HG02943 (cell line): ENCODE measurements at regions not wholly inside any gene's neighbourhood (a gene's known extent, or its start where the extent isn't known, plus 50 kb on each side); places are given as distances from the start of the nearest gene placed in this dataset.
A peak's percentile ranks its signal among the peaks of the same experiment; 100 is the strongest.

Source experiments
- ATAC-seq: cut with Tn5 transposase; IDR thresholded peaks from one replicate; pipeline ENCODE4 v1.9.1; 2021; ENCODE audit warnings: mild to moderate bottlenecking, low read depth, moderate library complexity; ENCODE audit not compliant: unreplicated experiment

GRCh38 chr18:55095584-55095983 is 136.3 kb upstream of the CCDC68 start:
- ATAC-seq, result no peak

DNA sequence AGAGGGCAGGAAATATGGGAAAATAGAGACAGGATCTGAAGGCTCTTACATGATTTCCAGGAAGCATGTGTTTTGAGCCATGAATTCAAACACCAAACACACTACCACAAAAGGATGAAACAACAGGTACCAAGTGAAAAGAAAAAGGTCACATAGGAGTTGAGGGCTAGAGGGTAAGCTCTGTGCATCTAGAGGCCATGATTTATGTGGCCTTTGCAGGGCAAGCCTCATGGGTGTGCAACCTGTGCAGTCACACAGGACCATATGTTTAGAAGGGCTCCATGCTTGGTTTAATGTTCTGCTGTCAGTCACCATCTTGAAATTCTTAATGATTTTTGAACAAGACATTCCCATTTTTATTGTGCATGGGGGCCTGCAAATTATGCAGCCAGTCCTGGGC is 134.5 kb upstream of the CCDC68 start:
- no peak for ATAC-seq

- no peak for ATAC-seq
These were observed 134.0 kb upstream of the CCDC68 start for GRCh38 chr18:55093295-55093694.

DNA sequence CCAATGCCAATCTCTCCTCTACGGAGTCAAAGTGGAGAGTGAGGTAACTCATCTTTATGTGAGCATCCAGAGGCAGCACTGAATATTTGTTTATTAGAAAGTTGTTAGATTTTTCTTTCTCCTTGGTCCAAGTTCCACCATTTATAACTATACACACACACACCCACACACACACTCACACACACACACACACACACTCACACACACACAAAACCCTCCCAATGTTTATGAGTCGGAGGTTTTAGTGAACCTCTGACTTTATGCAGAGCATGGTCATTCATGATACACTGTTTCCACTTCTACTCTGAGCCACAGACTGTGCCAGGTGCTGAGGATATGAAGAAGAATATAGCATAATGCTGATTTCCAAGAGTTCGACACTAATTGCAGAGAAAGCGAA is 132.9 kb upstream of the CCDC68 start:
- ATAC-seq, result no peak

- no peak for ATAC-seq
These were observed 131.4 kb upstream of the CCDC68 start for GRCh38 chr18:55090564-55091188.

DNA sequence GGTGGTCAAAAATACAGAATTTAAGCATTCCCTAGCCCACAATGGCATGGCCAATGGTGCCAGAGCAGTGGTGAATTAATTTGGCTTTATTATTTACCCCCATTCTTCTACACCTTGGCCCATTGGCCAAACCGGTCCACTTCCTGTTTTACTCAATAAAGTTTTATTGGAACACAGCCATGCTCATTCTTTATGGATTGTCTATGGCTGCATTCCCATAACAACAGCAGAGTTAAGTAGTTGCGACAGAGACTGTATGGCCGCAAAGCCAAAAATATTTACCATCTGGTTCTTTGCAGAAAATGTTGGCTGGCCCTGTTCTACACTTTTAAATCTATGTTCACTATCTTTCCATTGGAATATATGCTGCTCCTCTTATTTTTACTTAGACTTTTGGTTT is 130.3 kb upstream of the CCDC68 start:
- ATAC-seq, result no peak

- ATAC-seq, result no peak
These were observed 129.3 kb upstream of the CCDC68 start for GRCh38 chr18:55088561-55088960.

GRCh38 chr18:55088000-55088401 is 128.7 kb upstream of the CCDC68 start:
- ATAC-seq, result no peak

- ATAC-seq, result no peak
These were observed 127.6 kb upstream of the CCDC68 start for GRCh38 chr18:55086906-55087305.

GRCh38 chr18:55085557-55086285 is 126.5 kb upstream of the CCDC68 start:
- no peak for ATAC-seq

GRCh38 chr18:55084550-55084949 is 125.3 kb upstream of the CCDC68 start:
- no peak for ATAC-seq

DNA sequence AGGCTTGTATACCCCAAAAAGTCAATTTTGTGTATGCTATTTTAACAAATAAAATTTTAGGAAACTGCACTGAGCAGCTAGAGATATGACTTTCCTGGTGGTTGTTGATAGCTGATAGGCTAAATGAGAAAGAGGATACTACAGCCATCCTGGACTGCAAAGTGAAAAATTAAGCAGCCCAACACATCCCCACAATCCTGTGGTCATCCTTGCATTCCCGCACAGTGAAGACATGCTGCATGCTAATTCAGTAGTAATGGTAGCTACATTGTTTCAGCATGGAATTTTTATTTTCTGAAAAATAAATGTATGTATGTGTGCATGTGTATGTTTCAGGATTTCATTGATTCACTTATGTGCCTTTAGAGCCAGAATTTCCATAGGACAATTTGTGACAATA is 124.2 kb upstream of the CCDC68 start:
- no peak for ATAC-seq

DNA sequence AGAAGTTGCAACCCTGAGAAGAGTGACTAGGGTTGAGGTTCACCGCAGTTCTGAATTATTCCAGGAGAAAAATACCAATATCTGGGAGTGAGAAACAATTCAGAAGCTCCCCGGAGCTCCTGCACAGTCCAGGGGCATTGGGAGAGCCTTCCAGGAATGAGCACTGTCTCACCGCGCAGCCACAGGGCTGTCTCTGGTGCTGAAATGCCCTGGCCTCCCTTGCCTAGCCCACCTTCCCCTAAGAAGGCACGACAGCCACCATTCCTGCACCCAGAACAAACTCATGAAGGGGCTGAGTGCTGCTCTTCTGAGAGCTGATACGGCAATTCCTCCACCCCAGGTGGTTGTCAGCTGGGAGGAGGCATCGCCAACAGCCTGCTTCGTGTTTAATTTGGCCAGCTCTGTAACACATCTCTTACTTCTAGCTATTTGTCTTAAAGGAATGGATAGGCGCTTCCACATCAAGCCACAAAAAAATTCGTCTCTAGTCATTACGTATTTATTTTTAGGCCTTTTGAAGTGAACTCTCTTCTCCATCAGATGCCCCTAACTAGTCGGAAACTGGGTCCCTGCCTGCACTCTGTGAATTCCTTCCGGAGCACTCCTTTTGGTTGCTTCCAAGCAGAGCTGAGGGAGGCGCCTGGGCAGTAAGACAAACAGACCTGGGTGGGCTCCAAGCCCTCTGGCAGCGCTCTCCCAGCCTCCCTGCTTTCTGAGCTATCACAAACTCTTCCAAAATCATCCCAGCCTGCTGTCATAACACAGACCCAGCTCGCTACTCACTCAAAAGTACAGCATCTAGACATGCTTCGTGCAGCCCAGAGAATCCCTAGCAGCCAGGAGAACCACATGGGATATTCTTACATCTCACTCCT is 120.5 kb upstream of the CCDC68 start:
- no peak for ATAC-seq

- no peak for ATAC-seq
These were observed 119.8 kb upstream of the CCDC68 start for GRCh38 chr18:55079067-55079466.

GRCh38 chr18:55078303-55078932 is 119.2 kb upstream of the CCDC68 start:
- ATAC-seq, result no peak

GRCh38 chr18:55076643-55077218 is 117.5 kb upstream of the CCDC68 start:
- no peak for ATAC-seq

DNA sequence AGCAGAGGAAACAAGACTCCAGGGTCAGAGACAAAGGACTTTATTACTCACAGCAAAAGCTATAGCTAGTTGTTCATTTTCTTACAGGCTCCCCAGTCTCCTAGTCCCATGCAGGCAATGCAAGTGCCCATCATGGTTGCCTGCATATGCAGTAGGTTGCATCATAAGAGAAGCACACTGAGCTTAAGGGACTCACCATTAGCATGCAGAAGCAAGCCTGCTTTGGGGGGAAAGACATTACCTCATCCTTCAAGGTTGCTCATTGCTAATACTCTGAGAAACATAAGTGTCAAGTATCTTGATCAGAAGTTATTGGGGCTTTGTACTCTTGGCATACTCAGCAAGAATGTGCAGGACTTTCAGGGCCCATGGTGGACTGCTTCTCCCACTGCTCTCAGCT is 114.6 kb upstream of the CCDC68 start:
- no peak for ATAC-seq

DNA sequence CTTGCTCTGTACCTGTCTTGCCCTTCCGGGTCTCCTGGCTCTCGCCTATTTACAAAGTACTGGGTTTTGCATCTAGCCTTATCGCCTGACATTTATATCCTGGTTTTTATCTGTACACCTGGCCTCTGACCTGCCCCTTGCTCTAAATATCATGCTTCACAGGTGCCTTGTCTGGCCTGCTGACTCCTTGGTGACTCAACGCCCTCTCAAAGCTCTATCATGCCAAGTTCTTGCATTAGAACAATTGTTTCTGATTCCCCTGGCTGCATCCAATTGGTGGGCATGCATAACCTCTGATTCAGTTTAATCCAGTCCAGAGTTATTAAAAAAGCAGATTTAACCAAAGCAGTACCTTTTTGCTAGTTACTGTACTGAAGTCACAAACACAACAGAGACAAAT is 113.9 kb upstream of the CCDC68 start:
- no peak for ATAC-seq

DNA sequence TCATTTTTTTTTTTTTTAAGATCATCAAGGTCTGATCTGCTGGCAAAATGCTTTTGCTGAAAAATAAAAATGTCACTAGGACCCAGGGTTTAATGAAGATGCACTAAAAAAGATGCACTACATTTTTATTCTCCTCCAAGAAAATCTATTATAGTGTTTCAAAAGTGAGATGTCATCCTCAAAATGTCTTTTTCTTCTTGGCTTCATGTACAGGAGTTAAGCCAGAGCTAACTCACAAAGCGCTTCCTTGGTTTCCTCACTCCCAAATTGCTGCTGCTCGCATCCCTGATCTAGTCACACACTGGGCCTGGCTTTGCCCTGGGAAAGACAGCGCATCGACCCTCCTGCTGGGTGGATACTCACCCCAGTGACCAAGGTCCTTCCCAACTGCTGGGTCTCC is 113.4 kb upstream of the CCDC68 start:
- ATAC-seq, result no peak

DNA sequence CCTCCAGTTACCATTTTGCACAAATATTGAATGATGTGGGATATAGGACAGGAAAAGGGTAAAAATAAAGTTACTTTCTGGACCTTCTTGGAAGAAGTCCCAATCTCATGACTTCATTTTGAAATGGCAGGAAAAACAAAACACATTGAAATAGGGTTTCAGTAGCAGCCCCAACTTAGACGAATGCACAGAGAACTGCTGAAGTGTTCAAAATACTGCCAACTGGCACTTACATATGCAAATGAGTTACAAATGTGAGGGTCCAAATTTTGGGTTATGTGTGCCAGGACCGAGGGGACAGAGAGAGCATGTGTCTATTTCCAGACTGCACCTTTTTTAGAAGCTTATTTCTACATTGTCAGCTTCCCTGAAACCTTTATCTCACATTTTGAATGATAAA is 112.9 kb upstream of the CCDC68 start:
- ATAC-seq, result no peak

GRCh38 chr18:55069497-55069896 is 110.2 kb upstream of the CCDC68 start:
- peak; percentile 72 for ATAC-seq
